ENCODE measurements at regions not wholly inside any gene's neighbourhood (a gene's known extent, or its start where the extent isn't known, plus 50 kb on each side); places are given as distances from the start of the nearest gene placed in this dataset.

- no peak overlapping the region for H3K4me3 Mint-ChIP-seq
- no peaks in the 10 kb centered on the region for H3K9me3 Mint-ChIP-seq
- H3K36me3 Mint-ChIP-seq (ENCODE audit: insufficient read depth): no peaks in the 10 kb centered on the region
- no peak for DNase-seq (ENCODE audit: low spot score in 2 of 2)
- no peaks in the 10 kb centered on the region for H3K27me3 Mint-ChIP-seq
- ATAC-seq (replicated peaks; ENCODE audit: extremely low read depth, poor library complexity, severe bottlenecking): no peak
- H3K27ac Mint-ChIP-seq (ENCODE audit: low read depth): no peak overlapping the region
- H3K4me1 Mint-ChIP-seq: no peaks in the 10 kb centered on the region
Measured at GRCh38 chr12:88416155-88416554, 164.1 kb downstream of the KITLG start.

DNA sequence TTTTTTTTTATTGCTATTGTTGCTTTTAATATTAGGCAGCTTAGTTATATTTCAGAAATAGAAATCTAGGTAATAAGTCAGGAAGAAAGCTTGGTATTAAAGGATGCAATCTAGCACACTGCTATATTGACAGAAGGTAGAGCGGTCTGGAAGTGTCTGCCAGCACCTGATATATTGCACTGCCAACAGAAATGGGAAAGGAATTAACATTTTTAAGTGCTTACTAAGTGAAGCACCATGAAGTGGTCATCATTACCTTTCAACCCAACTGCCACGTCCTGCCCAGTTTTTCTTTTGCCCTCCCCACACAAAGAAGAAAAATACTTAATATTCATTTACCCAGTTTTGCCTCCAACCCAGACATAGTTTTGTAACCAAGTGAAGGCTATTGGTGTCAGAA, 163.5 kb downstream of the KITLG start:
- DNase-seq (ENCODE audit: low spot score in 2 of 2) (no peak), ATAC-seq (replicated peaks; ENCODE audit: extremely low read depth, poor library complexity, severe bottlenecking) (no peak)
- Mint-ChIP-seq H3K9me3 (no peaks in the 10 kb centered on the region), H3K27ac (ENCODE audit: low read depth) (no peak overlapping the region), H3K27me3 (no peaks in the 10 kb centered on the region), H3K4me1 (no peaks in the 10 kb centered on the region), H3K4me3 (no peak overlapping the region), H3K36me3 (ENCODE audit: insufficient read depth) (no peaks in the 10 kb centered on the region)

DNA sequence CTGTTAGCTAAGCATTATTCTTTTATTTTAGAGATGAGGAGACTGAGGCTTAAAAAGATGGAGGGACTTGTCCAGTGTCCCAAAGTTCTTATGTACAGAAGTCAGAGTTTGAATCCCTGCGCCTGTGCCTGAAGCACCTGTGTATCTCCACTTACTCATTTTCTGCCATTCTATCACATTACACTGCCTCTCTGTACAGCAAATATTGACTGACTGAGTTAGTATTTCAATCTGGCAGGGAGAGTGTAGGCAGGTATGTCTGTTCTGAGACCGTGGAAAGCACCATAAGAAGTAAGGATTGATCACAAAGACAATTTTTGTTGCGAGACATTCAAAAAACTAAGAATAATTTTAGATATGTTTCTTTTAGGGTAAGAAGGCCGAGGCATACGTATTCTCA, 162.7 kb downstream of the KITLG start:
- H3K4me3 Mint-ChIP-seq: no peak overlapping the region
- H3K9me3 Mint-ChIP-seq: no peaks in the 10 kb centered on the region
- no peak overlapping the region for H3K27ac Mint-ChIP-seq (ENCODE audit: low read depth)
- H3K27me3 Mint-ChIP-seq: no peaks in the 10 kb centered on the region
- DNase-seq (ENCODE audit: low spot score in 2 of 2) (no peak), ATAC-seq (replicated peaks; ENCODE audit: extremely low read depth, poor library complexity, severe bottlenecking) (no peak)
- H3K36me3 Mint-ChIP-seq (ENCODE audit: insufficient read depth): no peaks in the 10 kb centered on the region
- no peaks in the 10 kb centered on the region for H3K4me1 Mint-ChIP-seq

GRCh38 chr12:88418856-88419497, 161.3 kb downstream of the KITLG start:
- no peaks in the 10 kb centered on the region for H3K4me1 Mint-ChIP-seq
- H3K36me3 Mint-ChIP-seq (ENCODE audit: insufficient read depth): no peaks in the 10 kb centered on the region
- DNase-seq (ENCODE audit: low spot score in 2 of 2) (no peak), ATAC-seq (replicated peaks; ENCODE audit: extremely low read depth, poor library complexity, severe bottlenecking) (no peak)
- no peak overlapping the region for H3K27ac Mint-ChIP-seq (ENCODE audit: low read depth)
- H3K9me3 Mint-ChIP-seq: no peaks in the 10 kb centered on the region
- H3K27me3 Mint-ChIP-seq: no peaks in the 10 kb centered on the region
- no peak overlapping the region for H3K4me3 Mint-ChIP-seq

- Mint-ChIP-seq H3K27me3 (no peaks in the 10 kb centered on the region), H3K27ac (ENCODE audit: low read depth) (no peak overlapping the region), H3K4me3 (no peak overlapping the region), H3K4me1 (no peaks in the 10 kb centered on the region), H3K36me3 (ENCODE audit: insufficient read depth) (no peaks in the 10 kb centered on the region), H3K9me3 (no peaks in the 10 kb centered on the region)
- DNase-seq (ENCODE audit: low spot score in 2 of 2): no peak
- ATAC-seq (replicated peaks; ENCODE audit: extremely low read depth, poor library complexity, severe bottlenecking): no peak
Measured at GRCh38 chr12:88419794-88420193, 160.5 kb downstream of the KITLG start.

DNA sequence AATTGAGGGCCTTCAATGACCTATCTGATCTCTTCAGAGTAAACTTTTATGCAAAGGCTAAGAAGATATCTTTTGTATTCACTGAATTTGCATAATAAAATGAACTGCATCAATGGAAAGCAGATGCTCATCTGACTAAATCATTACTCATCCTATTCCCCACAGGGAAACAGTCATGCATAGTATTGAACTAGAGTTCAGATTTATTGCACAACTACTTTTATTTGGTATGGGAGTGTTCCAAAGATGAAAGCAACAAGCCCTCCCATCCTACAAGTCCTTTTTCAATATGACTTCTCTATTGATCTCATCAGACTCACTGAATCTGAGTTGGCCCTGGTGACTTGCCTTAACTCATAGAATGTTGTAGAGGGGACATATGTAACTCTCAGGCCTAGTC, 159.8 kb downstream of the KITLG start:
- ATAC-seq (replicated peaks; ENCODE audit: extremely low read depth, poor library complexity, severe bottlenecking) (no peak), DNase-seq (ENCODE audit: low spot score in 2 of 2) (no peak)
- Mint-ChIP-seq H3K4me3 (no peak overlapping the region), H3K4me1 (no peaks in the 10 kb centered on the region), H3K36me3 (ENCODE audit: insufficient read depth) (no peaks in the 10 kb centered on the region), H3K27me3 (no peaks in the 10 kb centered on the region), H3K27ac (ENCODE audit: low read depth) (no peak overlapping the region), H3K9me3 (no peaks in the 10 kb centered on the region)

DNA sequence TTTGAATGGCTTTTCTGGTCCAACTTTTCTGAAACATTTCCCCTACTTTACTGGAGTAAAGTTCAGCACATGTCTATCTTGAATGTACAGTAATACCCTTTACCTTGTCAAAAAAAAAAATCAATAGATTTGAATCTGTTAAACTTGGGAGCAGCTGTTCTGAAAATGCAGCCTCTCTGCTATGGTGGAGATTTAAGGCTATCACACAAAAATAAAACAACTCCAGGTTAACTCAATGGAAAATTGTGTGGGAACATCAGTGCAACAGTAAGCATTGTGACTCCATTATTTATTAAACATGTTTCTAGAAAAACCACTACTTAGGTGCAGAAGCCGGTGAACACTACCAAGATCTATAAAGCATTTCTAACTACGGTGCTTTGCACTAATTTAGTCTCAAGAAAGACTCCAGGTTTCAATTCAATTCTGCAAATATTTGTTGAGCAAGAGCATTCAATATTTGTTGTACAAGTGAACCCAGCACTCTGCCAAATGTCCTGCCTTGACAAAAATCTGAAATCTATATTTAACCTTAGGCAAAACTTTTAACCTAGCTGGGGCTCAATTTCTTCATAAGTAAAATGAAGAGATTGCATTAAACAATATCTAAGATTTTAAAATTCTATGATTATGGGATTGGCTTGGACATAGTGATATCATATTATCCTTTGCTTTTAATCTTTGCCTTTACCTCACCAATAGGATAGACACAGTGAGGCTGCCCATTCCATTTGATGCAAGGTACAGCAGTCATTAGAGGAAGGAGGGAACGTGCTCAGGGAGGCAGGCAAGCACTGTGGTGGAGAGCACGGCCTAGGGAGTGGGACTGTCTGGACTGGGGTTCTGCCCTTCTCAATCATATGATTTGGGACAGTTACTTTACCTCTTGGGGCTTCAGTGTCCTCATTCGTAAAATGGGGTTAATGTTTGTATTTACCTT, 155.2 kb downstream of the KITLG start:
- Mint-ChIP-seq H3K36me3 (ENCODE audit: insufficient read depth) (peaks cover 2% of the 10 kb centered on the region), H3K9me3 (no peaks in the 10 kb centered on the region), H3K27ac (ENCODE audit: low read depth) (no peak overlapping the region), H3K27me3 (no peaks in the 10 kb centered on the region), H3K4me3 (no peak overlapping the region), H3K4me1 (no peaks in the 10 kb centered on the region)
- no peak for ATAC-seq (replicated peaks; ENCODE audit: extremely low read depth, poor library complexity, severe bottlenecking)
- no peak for DNase-seq (ENCODE audit: low spot score in 2 of 2)

- H3K4me3 Mint-ChIP-seq: no peak overlapping the region
- H3K9me3 Mint-ChIP-seq: no peaks in the 10 kb centered on the region
- DNase-seq (ENCODE audit: low spot score in 2 of 2): no peak
- no peaks in the 10 kb centered on the region for H3K27me3 Mint-ChIP-seq
- H3K27ac Mint-ChIP-seq (ENCODE audit: low read depth): no peak overlapping the region
- H3K36me3 Mint-ChIP-seq (ENCODE audit: insufficient read depth): peaks cover 2% of the 10 kb centered on the region
- H3K4me1 Mint-ChIP-seq: no peaks in the 10 kb centered on the region
- ATAC-seq (replicated peaks; ENCODE audit: extremely low read depth, poor library complexity, severe bottlenecking): no peak
Measured at GRCh38 chr12:88428350-88428749, 151.9 kb downstream of the KITLG start.

- H3K4me3 Mint-ChIP-seq: no peak overlapping the region
- no peak overlapping the region for H3K27ac Mint-ChIP-seq (ENCODE audit: low read depth)
- H3K27me3 Mint-ChIP-seq: no peaks in the 10 kb centered on the region
- no peaks in the 10 kb centered on the region for H3K9me3 Mint-ChIP-seq
- DNase-seq (ENCODE audit: low spot score in 2 of 2) (no peak), ATAC-seq (replicated peaks; ENCODE audit: extremely low read depth, poor library complexity, severe bottlenecking) (no peak)
- peaks cover 2% of the 10 kb centered on the region for H3K36me3 Mint-ChIP-seq (ENCODE audit: insufficient read depth)
- no peaks in the 10 kb centered on the region for H3K4me1 Mint-ChIP-seq
Measured at GRCh38 chr12:88431246-88431645, 149.0 kb downstream of the KITLG start.

DNA sequence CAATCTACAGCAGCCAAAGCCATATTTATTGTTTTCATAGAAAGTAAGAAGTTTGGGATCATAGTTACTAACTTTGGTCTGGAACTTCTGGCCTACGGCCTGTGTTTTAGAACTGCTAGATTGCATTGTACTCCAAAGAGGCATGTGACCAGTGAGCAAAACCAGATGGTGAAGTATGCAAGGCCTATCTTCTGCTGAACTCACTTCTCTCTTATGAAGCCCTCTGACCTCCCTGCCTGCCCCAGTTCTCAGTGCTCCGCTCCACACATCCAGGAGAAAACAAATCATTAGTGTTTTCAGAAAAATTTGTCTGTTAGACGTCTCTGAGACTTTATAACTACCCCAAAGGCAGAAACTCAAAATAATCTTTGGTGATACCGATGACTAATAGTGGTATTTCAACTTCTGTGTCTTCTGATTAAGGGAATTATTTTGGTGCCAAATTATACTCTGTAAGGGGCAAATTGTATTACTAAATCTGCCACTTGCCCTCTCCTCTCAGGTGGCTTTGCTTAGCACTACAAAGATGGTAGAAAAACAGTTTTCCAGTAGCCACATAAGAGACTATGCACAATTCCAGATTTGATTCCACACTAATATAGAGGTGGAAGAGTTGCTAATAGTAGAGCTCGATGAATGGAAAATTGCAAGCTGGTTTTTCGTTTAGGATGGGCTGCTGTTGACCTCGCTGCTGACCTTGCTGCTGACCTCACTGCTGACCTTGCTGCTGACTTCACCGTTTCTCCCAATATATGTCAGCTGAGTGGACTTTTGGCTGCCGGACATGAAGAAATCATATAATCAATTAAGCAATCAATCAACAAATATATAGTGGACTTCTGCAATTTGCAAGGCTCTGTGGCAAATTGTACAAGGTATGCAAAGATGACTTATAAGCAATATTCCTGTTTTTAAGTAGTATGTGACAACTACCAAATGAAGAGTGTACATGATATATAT, 147.5 kb downstream of the KITLG start:
- no peaks in the 10 kb centered on the region for H3K36me3 Mint-ChIP-seq (ENCODE audit: insufficient read depth)
- H3K4me3 Mint-ChIP-seq: no peak overlapping the region
- no peaks in the 10 kb centered on the region for H3K4me1 Mint-ChIP-seq
- DNase-seq (ENCODE audit: low spot score in 2 of 2): no peak
- no peak for ATAC-seq (replicated peaks; ENCODE audit: extremely low read depth, poor library complexity, severe bottlenecking)
- H3K9me3 Mint-ChIP-seq: peaks cover 3% of the 10 kb centered on the region
- H3K27me3 Mint-ChIP-seq: no peaks in the 10 kb centered on the region
- no peak overlapping the region for H3K27ac Mint-ChIP-seq (ENCODE audit: low read depth)

- H3K4me1 Mint-ChIP-seq: no peaks in the 10 kb centered on the region
- ATAC-seq (replicated peaks; ENCODE audit: extremely low read depth, poor library complexity, severe bottlenecking) (peak; percentile 19), DNase-seq (ENCODE audit: low spot score in 2 of 2) (no peak)
- no peak overlapping the region for H3K4me3 Mint-ChIP-seq
- H3K36me3 Mint-ChIP-seq (ENCODE audit: insufficient read depth): no peaks in the 10 kb centered on the region
- no peak overlapping the region for H3K27ac Mint-ChIP-seq (ENCODE audit: low read depth)
- peaks cover 9% of the 10 kb centered on the region for H3K9me3 Mint-ChIP-seq
- no peaks in the 10 kb centered on the region for H3K27me3 Mint-ChIP-seq
Measured at GRCh38 chr12:88433997-88434703, 146.1 kb downstream of the KITLG start.
